GM08714 (cell line): ENCODE measurements at regions not wholly inside any gene's neighbourhood (a gene's known extent, or its start where the extent isn't known, plus 50 kb on each side); places are given as distances from the start of the nearest gene placed in this dataset.
A peak's percentile ranks its signal among the peaks of the same experiment; 100 is the strongest.
"Not testable (repeated sequence)": the region's sequence is repeated elsewhere in the genome, so short reads cannot be mapped to it uniquely, and the experiment has no call there.

Experiments used
- H3K4me3 ChIP-seq: fragments of 200-500 bp; sonication (Bioruptor generic); 2 replicates; pipeline ENCODE4 v1.5.1; 2014; ENCODE audit warnings: mild to moderate bottlenecking, low read length, inconsistent platforms
- ZNF274 ChIP-seq: IDR thresholded peaks from 2 replicates; pipeline ENCODE4 v1.6.1; 2012; ENCODE audit warnings: mild to moderate bottlenecking, low read depth, low read length

DNA sequence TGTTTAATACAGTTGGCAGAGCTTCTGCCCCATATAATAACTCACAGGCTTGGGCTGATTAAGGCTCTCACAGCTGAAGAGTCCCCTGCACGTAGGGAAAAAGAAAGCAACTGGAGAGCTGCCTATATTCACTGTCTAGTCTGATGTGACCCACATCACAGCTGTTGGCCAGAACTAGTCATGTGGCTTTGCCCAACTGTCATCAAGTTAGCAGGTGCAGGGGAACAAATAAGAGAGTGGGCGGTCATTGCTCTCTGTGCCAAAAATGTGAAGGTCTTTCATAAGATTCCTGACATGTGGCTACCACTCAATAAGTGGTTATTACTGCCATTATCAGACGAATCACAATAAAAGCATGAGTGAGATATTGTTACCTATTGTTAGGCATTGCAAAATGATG, 665.2 kb downstream of the DOK5 start:
- no peak for TF ChIP-seq ZNF274
- H3K4me3 ChIP-seq: no peak overlapping the region

DNA sequence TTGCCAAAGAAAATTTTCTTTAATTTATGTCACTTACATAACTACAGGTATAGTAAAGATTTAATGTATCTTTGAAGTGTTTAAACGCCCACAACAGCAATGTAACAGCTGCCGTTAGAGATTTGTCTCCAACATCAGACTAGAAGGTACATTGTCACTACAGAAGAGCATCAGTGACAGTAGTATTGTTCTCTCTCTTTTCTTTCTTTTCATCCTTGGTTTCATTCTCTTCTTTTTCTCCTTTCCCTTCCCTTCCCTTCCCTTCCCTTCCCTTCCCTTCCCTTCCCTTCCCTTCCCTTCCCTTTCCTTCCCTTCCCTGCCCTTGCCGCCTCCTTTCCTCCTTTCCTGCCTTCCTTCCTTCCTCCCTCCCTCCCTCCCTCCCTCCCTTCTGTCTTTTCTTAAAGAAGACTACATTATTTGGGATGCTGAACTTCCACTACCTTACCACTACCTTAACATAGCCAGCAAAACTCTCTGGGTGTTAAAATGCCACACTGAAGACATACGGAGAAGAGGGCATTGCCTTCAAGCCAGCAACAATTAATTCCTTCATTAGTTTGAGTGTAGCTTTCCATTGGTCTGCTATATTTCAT, 663.9 kb downstream of the DOK5 start:
- no peak overlapping the region for H3K4me3 ChIP-seq
- no peak for TF ChIP-seq ZNF274

DNA sequence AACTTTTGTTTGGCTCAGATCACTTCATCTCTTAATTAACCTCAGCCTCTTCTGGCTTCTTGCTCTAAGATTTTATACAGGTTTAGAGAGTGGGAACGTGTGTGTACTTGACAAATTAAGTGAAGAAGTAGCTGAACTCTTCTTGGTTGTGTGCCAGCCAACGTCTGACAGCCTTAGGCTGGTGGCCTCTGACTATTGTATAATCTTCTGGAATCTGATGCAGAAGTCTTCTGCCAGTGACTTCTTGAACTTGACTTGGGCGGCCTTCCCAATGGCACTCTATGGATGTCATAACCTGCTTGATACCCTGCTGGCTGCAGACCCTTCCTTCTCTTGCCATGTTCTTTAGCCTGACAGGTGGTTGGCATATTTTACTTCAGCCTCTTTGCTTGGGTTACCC, 660.5 kb downstream of the DOK5 start:
- H3K4me3 ChIP-seq: no peak overlapping the region
- TF ChIP-seq ZNF274: no peak

DNA sequence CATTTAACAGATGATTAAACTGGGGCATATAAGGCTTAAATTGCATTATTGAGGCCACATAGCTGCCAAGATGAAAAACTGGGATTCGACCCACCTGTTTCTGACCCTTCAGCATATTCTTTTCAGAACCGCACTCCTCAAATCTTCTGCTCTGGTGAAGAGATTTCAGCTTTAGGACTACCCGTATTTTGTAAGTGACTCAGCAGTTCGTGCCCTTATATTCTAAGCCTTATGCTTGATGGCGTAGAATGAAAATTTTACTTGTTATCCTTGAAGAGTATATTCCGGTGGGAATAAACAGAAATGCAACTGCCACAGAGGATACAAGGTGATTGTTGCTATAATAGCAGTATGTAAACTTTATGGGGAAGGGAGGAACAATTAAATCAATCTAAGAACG, 657.1 kb downstream of the DOK5 start:
- no peak for TF ChIP-seq ZNF274
- no peak overlapping the region for H3K4me3 ChIP-seq

DNA sequence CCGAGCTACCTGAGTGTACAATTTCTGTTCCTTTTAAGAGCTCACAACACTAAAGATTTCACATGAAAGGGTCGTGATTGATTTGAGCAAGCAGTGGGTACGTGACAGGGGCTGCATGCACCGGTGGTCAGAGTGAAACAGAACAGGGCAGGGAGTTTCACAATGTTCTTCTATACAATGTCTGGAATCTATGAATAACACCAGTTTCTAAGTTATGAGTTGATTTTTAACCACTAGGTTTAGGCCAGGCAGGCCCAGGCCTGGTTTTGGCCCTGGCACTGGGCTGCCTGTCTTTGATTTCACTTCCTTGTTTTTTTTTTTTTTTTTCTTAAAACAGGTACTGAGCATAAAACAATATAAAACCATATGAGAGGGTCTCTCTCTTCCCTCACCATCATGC, 642.2 kb downstream of the DOK5 start:
- H3K4me3 ChIP-seq: peak overlapping the region; percentile 10; the same call in 1 of the 2 replicates

DNA sequence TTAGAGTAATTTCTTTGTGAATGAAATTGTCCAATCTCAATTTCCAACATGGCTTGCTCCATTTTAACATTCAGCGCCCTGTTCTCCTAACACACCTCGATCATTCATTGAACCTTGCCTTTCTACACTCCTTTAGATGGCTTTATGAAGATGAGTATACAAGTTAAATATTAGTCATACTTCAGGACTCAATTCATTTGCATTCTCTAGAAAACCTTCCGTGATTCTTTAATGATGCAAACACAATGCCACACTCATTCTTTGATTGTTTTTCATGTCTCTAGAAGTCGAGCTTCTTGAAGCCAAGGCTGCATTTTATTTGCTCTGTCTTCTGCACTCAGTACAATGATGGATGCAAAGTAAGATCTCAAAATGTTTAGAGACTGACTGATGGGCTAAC, 641.2 kb downstream of the DOK5 start:
- no peak overlapping the region for H3K4me3 ChIP-seq
- TF ChIP-seq ZNF274: no peak

DNA sequence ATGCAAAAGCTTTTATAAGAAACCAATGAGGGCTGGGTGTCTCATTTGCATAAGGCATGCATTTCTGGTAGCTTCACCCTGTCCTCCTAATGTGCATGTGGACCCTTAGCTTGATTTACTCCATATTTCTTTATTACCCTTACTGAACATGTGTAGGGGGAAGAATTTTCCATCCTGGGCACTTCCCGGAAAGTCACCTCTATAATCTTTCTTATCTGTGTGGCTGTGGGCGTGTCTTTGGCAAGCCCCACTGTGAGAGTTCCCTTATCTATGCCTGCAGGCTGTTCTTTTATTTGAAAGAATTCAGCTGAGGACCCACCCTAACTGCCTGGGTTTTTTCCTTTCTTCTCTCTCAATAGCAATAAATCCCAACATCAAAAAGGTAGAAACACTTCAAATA, 627.8 kb downstream of the DOK5 start:
- TF ChIP-seq ZNF274: no peak
- no peak overlapping the region for H3K4me3 ChIP-seq

DNA sequence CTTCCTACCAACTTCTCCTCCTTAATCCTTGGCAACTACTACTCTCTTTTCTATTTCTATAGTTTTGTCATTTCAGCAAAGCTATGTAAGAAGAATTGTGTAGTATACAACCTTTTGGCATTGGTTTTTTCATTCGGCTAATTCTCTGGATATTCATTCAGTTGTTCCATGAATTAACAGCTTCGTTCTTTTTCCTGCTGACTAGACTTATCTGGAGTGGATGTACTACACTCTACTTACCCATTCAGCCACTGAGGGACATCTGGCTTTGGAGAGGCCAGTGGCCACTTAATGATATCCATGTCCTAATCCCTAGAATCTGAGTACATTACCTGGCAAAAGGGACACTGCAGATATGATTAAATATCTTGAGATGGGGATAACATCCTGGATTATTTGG, 623.9 kb downstream of the DOK5 start:
- TF ChIP-seq ZNF274: no peak
- H3K4me3 ChIP-seq: no peak overlapping the region

DNA sequence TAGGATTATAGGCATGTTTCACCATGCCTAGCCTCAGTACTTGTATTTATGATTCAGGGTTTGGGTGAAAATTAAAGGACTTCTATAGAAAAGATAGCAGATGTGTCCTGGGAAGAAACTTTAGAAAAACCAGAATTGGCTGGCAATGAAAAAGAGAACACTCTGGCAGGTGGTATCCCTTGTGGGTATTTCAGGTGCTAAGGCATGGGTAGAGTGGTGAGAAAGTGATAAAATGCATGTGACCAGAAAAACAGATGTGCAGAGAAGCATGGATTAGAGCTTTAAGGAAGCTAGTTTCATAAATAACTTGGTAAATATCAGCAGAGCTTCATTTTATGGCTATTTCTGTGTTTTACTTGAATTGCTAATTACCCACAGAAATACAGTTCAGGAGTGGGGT, 622.2 kb downstream of the DOK5 start:
- TF ChIP-seq ZNF274: no peak
- no peak overlapping the region for H3K4me3 ChIP-seq

DNA sequence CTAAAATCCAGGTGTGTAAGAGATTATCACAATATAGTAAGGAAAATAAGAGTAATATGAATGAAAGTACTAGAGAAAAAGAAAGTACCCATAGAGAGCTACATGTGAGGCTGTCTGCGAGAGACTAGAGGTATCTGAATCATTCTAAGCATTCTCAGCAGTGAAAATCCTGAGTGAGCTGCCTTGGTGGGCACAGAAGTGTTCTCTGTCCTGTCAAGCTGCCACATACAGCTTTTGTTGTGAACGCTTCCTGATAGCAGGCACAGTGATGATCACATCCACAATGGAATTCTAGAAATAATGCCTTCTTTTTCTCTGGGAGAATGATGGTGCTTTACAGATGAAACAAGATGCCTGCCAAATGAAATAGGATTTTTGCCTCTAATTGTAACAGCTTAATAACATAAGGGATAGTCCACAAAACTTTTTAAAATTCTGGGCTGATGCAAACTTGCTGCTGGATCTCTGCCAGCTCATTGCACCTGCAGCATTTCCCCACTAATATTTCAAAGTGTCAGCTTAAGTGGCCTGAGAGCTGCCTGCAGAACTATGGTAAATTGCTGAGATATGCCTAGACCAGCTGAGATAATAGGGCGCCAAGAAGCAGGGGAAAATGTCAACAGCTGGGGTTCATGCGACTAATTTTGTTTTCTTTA, 620.5 kb downstream of the DOK5 start:
- H3K4me3 ChIP-seq: no peak overlapping the region
- TF ChIP-seq ZNF274: no peak

DNA sequence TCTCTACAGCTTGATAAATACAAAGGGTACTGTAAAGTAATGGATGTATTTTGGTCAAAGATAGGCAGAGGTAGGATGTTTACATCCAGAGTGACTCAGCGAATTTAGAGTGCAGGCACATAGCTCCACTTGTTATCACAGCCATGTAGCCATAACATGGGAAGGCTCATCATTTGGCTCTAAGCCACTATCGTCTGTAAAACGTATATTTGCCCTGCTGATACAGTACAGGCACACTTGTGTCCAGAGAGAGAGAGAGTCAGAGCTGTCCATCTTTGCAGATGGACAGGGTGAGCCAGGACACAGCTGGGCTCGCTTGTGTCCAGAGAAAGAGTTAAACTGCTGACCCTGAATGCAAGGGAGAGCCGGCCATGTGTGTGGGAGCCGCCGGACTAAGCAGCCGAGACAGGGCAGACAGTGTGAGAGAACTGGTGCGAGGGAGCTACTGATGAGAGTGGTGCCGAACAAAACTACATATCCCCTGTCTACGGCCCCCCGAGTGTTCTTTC, 619.0 kb downstream of the DOK5 start:
- no peak for TF ChIP-seq ZNF274
- H3K4me3 ChIP-seq: no peak overlapping the region

DNA sequence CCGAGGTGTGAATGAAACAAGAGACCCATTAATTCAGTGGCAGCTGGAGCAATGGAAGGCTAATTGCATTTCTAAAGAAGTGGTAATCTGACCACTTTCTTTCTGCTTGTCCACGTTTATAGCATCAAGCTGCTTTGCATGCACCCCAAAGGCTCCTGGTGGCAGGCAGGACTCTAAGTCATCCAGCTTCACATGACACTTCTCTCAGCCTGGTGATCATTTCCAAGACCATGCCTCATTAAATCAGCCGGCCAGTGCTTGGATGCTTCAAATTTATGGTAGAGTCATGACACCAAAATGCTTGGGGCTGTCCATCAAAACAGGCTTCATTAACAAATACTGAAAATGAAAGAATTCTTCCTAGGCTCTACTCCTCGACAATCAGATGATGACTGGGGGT, 614.9 kb downstream of the DOK5 start:
- H3K4me3 ChIP-seq: no peak overlapping the region
- TF ChIP-seq ZNF274: no peak

DNA sequence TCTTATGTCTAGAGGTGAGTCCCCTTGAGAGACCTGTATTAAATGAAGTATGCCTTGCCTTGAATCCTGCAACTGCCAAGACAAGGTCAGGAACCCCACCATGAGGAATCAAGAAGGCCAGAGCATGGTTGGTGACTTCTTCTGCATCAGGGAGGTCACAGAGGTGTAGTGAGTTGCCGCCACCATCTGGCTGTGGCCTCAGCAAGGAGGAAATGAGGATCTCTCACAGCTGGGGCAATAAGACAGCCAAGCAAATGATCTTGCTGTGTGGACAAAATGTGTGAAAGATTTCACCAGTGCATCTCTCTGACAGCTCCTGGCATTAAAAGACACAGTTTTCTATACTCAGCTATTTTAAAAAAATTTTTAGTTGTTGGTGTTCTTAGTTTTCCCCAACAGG, 611.0 kb downstream of the DOK5 start:
- no peak overlapping the region for H3K4me3 ChIP-seq
- TF ChIP-seq ZNF274: no peak

DNA sequence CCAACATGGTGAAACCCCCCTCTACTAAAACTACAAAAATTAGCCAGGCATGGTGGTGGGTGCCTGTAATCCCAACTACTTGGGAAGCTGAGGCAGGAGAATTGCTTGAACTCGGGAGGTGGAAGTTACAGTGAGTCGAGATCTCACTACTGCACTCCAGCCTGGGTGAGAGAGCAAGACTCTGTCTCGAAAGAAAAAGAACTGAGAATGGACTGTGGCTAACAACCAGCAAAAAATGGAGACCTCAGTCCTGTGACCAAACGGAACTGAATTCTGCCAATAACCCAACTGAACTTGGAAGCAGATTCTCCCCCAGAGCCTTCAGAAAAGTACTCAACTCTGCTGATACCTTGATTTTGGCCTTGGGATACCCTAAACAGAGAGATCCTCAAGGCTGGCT, 604.5 kb downstream of the DOK5 start:
- no peak overlapping the region for H3K4me3 ChIP-seq
- no peak for TF ChIP-seq ZNF274

DNA sequence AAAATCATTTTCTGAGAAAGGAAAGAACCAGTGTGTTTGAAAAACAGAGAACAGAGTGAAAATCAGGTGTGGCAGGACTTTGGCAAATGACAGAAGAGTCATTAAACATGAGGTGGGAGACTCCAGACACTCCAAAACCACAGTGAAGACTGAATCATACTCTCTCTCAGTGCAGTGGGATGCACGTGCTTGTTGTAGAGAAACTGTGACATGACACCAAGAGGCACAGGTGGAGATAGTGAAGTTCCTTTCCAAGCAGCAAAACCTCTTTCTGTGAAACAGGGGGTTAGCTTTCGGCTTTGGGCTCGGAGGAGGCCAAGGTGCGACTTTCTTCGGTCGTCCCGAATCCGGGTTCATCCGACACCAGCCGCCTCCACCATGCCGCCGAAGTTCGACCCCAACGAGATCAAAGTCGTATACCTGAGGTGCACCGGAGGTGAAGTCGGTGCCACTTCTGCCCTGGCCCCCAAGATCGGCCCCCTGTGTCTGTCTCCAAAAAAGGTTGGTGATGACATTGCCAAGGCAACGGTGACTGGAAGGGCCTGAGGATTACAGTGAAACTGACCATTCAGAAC, 599.0 kb downstream of the DOK5 start:
- not testable (repeated sequence) for H3K4me3 ChIP-seq

DNA sequence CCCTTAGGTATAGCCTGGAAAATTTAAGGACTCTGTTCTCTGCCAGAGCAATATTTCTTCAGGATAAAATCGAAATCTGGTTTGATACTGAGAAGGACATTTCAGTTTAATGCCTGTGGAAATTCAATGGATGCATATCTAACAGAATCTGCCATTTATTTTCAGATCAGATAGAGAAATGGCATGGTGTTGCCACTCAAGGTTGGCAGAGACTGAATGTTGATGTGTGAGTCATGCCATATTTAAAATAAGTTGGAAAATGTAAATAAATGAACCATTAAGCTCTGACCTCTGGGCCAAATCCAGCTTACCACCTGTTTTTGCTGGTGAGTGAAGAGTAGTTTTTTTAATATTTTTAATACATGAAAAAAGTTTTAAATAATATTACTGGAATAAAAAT, 594.6 kb downstream of the DOK5 start:
- H3K4me3 ChIP-seq: no peak overlapping the region
- TF ChIP-seq ZNF274: no peak
